Bronchial epithelial cell (primary cell): ENCODE measurements at regions not wholly inside any gene's neighbourhood (a gene's known extent, or its start where the extent isn't known, plus 50 kb on each side); places are given as distances from the start of the nearest gene placed in this dataset.
A peak's percentile ranks its signal among the peaks of the same experiment; 100 is the strongest.

Experiments used
- DNase-seq: peaks from one replicate; pipeline ENCODE4 v3.0.0-alpha.2; 2010; ENCODE audit warnings: low read depth
- FAIRE-seq: peaks from 2 replicates; lab custom pipeline; 2011; peaks lifted over from hg19 to GRCh38; lab: Jason Lieb, UNC
- H3K27me3 ChIP-seq: 2 replicates; pipeline ENCODE4 v1.5.1; 2011; ENCODE audit warnings: low read length; ENCODE audit not compliant: control insufficient read depth, insufficient read depth
- H3K36me3 ChIP-seq: 2 replicates; pipeline ENCODE4 v1.5.1; 2011; ENCODE audit warnings: low read length; ENCODE audit not compliant: control insufficient read depth, insufficient read depth
- H3K4me3 ChIP-seq: 2 replicates; pipeline ENCODE4 v1.5.1; 2011; ENCODE audit warnings: mild to moderate bottlenecking, low read depth, low read length, control low read depth
- TF ChIP-seq, protein P1 (sequence below): IDR thresholded peaks from 2 replicates; pipeline ENCODE4 v1.5.1; 2011; ENCODE audit warnings: mild to moderate bottlenecking, moderate library complexity, low read length, control low read depth, inconsistent platforms; ENCODE audit not compliant: insufficient read depth, severe bottlenecking

DNA sequence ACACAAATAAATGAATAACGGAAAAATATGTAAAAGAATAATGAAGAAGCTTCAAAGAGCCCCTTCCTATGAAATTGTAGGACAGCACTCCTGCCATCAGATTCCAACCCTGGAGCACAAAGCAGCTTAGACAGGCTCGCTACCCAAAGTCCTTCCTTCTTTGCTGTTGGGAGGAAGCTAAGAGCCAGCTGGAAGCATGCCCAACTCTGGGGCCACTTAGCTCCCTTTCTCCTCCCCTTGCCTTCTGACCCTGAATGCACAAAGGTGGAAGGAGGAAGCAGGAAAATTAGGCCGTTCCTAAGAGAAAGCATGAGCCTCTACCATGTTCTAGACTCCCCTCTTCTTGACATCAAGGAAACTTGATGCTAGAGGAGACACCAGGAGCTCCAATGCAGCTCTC lies 700.8 kb downstream of the RNF144A start:
- Histone ChIP-seq H3K27me3 (no peaks in the 10 kb centered on the region), H3K4me3 (no peak overlapping the region), H3K36me3 (no peaks in the 10 kb centered on the region)
- TF ChIP-seq, protein P1, sequence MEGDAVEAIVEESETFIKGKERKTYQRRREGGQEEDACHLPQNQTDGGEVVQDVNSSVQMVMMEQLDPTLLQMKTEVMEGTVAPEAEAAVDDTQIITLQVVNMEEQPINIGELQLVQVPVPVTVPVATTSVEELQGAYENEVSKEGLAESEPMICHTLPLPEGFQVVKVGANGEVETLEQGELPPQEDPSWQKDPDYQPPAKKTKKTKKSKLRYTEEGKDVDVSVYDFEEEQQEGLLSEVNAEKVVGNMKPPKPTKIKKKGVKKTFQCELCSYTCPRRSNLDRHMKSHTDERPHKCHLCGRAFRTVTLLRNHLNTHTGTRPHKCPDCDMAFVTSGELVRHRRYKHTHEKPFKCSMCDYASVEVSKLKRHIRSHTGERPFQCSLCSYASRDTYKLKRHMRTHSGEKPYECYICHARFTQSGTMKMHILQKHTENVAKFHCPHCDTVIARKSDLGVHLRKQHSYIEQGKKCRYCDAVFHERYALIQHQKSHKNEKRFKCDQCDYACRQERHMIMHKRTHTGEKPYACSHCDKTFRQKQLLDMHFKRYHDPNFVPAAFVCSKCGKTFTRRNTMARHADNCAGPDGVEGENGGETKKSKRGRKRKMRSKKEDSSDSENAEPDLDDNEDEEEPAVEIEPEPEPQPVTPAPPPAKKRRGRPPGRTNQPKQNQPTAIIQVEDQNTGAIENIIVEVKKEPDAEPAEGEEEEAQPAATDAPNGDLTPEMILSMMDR = no peak
- FAIRE-seq (no peak), DNase-seq (no peak)

DNA sequence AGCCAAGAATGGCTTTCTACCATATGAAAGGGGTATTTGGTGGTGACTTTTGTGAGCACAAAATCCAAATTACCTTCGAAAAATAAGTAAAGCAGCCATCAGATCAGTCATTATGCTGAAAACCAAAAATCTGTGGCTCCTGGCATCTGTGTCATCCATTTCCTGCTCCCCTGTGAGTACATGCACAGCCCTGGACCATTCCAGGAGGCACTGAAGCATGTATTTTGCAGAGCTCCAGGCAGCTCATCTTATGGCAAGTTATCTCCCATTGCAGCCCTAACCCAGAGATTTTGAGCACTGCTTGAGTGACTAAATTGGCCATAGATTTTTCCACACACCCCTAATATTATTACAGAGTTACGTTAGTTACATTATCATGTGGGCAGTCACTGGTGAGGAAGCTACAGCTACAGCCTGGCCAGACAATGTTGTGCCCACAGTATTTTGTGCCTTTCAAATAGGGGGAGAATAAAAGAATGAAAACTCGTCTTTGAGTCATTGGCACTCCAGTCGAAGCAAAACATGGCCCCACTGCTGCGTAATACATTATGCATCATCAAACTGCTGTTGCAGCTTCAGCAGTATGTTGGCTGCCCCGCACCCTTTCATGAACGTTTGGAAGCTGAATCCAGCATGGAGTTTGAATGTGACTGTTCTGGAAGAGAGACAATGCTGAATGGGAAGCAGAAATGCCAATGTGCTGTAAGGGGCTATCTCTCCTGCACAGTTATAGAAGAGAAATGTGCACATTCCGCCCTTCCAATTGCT lies 702.2 kb downstream of the RNF144A start:
- Histone ChIP-seq H3K4me3 (no peak overlapping the region), H3K27me3 (no peaks in the 10 kb centered on the region), H3K36me3 (no peaks in the 10 kb centered on the region)
- TF ChIP-seq, protein P1 = no peak
- DNase-seq = no peak
- FAIRE-seq = no peak

DNA sequence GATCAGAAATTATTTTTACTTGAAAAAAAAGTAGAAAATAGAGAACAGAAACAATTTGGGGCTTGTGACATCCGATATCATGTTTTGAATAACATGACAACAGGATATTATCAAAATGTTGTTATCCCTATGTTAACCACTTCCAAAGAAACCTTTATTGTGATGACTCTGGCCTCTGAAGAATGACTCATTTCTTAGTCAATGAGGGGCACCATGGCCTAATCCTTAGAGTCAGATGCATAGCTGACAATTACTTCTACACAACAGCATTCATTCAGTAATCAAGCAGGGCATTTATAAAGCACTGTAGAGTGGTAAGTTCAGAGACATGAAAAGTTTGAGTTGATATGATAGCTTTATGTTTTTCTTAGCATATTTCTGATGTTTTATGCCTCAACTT lies 703.0 kb downstream of the RNF144A start:
- TF ChIP-seq, protein P1 = no peak
- DNase-seq (no peak), FAIRE-seq (no peak)
- H3K27me3 ChIP-seq = no peaks in the 10 kb centered on the region
- no peaks in the 10 kb centered on the region for H3K36me3 ChIP-seq
- H3K4me3 ChIP-seq = no peak overlapping the region

DNA sequence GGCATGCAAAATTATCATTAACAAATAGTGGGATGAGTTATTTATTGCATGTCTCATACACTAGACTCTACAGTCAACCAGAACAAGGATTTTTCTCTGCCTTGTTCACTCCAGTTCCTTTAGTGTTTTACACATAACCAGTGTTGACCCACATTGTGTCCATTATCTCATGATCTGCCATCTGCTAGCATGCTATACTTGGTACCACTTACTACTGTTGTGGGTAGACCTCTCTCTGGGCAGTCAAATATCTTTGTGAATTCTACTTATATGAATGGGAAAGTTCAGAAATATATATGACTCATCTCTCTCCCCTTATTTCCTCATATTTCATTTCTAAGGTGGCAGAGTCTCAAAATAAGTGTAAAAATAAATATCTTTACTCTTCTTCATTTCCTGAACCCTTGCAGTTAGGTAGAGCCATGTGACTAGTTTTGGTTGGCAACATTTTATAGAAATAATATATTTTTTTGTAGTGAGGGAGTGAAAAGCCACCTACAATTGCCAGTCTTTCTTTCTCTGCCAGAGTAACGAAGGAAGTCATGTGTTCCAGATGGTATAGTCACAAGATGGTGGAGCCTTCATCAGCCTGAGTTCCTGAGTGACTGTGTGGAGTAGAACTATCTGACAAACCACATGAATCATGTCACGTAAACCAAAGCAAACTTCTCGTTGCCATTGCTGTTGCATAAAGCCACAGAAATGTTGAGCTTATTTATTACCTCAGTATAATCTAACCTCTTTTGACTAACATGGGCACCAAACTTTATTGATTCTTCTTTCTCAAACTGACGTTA lies 704.0 kb downstream of the RNF144A start:
- Histone ChIP-seq H3K27me3 (no peaks in the 10 kb centered on the region), H3K36me3 (no peaks in the 10 kb centered on the region), H3K4me3 (no peak overlapping the region)
- DNase-seq (peak; percentile 7), FAIRE-seq (no peak)
- TF ChIP-seq, protein P1 = no peak

DNA sequence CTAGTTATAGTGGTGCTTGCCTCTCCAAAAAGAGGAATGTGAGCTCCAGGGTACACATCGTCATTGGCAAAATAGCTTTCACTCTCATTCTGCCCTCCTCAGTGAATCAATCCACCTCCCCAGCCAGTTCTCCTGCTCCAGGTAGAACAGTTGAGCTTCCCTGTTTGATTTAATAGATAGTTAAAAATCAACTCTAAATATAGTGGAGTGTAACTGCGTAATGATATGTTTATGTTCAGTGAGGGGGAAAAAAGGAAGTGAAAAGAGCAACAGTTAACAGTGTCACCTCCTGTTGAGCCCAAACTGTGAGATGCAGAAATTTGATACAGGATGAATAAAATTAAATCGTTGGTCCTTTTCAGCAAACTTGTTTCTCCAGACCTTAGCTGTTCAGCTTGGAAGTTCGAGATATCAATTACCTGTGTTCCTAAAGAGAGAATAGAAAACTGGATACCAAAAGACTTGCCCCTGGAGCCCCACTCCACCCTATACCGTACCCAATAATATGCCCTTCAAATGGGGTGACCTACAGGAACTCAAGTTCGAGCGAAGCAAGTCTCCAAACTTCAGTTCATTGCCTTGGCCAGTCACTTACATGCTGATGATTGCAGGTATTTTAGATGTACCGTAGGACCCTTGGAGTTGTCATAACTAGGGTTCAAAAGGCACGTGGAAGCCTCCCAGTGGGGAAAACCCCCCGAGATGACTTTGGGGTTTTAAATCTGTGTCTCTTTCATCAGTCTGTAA lies 708.4 kb downstream of the RNF144A start:
- DNase-seq (no peak), FAIRE-seq (no peak)
- Histone ChIP-seq H3K36me3 (no peaks in the 10 kb centered on the region), H3K4me3 (no peak overlapping the region), H3K27me3 (no peaks in the 10 kb centered on the region)
- TF ChIP-seq, protein P1 = no peak
